ENCODE measurements at regions not wholly inside any gene's neighbourhood (a gene's known extent, or its start where the extent isn't known, plus 50 kb on each side); places are given as distances from the start of the nearest gene placed in this dataset.

DNA sequence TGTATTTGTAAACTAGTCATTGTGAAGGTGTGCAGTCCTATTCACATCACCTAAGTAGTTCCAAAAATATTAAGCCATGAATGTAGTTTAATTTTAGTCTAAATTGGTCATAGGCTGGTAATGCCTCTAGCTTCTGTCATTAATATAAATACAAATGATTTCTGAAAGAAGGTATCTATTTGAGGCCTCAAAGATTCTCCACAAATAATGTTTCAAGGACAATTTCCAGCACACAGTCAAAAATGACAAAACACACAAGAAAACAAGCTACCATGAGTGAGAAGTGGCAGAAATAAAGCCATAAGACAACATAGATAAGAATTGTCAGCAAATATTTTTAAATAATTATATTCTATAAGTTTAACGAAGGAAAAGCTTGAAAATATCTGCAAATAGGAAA is 66.7 kb upstream of the PDK4 start:
- DNase-seq: no peak

- DNase-seq: no peak
Measured at GRCh38 chr7:95660023-95660434, 63.7 kb upstream of the PDK4 start.

DNA sequence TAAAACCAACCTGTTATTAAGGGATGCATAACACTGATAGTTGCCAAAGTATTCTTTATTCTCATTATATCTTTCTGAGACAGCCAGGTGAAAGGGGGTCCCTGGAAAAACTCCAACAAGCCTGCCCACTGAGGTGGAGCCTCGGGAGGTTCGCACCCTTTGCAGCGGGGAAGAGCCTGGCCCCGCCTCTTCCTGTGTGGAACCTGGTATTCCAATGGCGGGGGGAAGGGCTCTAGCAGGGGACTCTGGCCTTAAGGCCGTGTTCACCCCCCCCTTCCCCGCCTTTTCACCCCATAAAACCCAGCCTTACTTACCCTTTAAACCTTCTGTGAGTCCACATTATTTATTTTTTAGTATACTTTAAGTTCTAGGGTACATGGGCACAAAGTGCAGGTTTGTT is 62.4 kb upstream of the PDK4 start:
- DNase-seq: no peak

- no peak for DNase-seq
Measured at GRCh38 chr7:95649546-95649945, 53.2 kb upstream of the PDK4 start.

DNA sequence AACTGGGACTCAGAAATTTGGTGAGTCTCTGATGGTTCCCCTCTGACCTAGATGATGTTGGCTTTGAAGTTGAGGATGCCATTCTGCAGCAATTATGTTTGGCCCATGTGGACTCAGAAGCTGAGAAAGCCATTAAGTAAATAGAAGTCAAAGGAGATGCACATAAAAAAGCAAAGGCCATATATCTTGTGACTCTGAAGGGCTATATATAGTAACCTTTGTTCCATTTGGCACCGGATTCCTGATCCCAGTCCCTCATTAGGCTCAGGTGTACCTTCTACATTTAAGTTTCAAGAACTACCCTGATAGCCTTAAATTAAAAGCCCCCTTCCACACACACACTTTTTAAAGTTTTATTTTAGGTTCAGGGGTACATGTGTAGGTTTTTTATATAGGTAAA is 50.0 kb upstream of the PDK4 start:
- DNase-seq: no peak

All from hematopoietic multipotent progenitor cell treated with erythropoietin and hydrocortisone succinate and interleukin-3 and kit ligand, for 8 days (in vitro differentiated cells).